NT2/D1 (cell line): ENCODE measurements at regions not wholly inside any gene's neighbourhood (a gene's known extent, or its start where the extent isn't known, plus 50 kb on each side); places are given as distances from the start of the nearest gene placed in this dataset.

ENCODE experiments used
- SUZ12 ChIP-seq: IDR thresholded peaks from 2 replicates; pipeline ENCODE4 v1.6.1; 2011; ENCODE audit not compliant: insufficient read length, insufficient read depth; ENCODE audit errors: extremely low read depth
- ZNF274 ChIP-seq: IDR thresholded peaks from 2 replicates; pipeline ENCODE4 v1.6.1; 2011; ENCODE audit warnings: mild to moderate bottlenecking, low read depth, low read length

DNA sequence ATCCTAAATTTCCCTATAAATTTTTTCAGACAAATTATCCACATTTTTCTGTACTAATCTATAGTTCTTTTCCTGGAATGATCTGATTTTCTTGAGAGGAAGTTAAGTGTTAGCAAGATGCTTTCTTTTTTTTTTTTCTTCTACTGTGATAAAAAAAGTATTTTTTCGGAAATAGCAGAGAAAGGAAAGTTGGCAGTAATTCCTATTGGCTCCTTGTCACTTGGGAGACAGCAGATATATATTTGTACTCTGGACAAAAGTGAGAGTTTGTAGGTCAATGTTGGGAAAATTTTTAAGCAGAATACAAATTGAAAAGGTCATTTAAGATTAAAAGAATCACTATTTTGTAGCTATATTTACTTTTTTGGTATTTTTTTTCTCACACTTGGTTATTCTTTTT, 635.7 kb upstream of the NRXN1 start:
- TF ChIP-seq ZNF274, result no peak
- TF ChIP-seq SUZ12, result no peak
